ENCODE measurements at regions not wholly inside any gene's neighbourhood (a gene's known extent, or its start where the extent isn't known, plus 50 kb on each side); places are given as distances from the start of the nearest gene placed in this dataset.

- DNase-seq (ENCODE audit: low read depth) = no peak
Measured at GRCh38 chr3:13209634-13209997, 136.4 kb upstream of the IQSEC1 start.

- DNase-seq (ENCODE audit: low read depth) = no peak
Measured at GRCh38 chr3:13208706-13209633, 135.7 kb upstream of the IQSEC1 start.

- no peak for DNase-seq (ENCODE audit: low read depth)
Measured at GRCh38 chr3:13207975-13208705, 134.9 kb upstream of the IQSEC1 start.

- DNase-seq (ENCODE audit: low read depth) = no peak
Measured at GRCh38 chr3:13207578-13207922, 134.3 kb upstream of the IQSEC1 start.

- DNase-seq (ENCODE audit: low read depth) = no peak
Measured at GRCh38 chr3:13206799-13207577, 133.8 kb upstream of the IQSEC1 start.

- DNase-seq (ENCODE audit: low read depth) = no peak
Measured at GRCh38 chr3:13205567-13206143, 132.4 kb upstream of the IQSEC1 start.

GRCh38 chr3:13204177-13204581, 130.9 kb upstream of the IQSEC1 start:
- no peak for DNase-seq (ENCODE audit: low read depth)

GRCh38 chr3:13203398-13204176, 130.4 kb upstream of the IQSEC1 start:
- DNase-seq (ENCODE audit: low read depth) = no peak

GRCh38 chr3:13202744-13203397, 129.6 kb upstream of the IQSEC1 start:
- no peak for DNase-seq (ENCODE audit: low read depth)

- DNase-seq (ENCODE audit: low read depth) = no peak
Measured at GRCh38 chr3:13201851-13202250, 128.6 kb upstream of the IQSEC1 start.

GRCh38 chr3:13200946-13201345, 127.7 kb upstream of the IQSEC1 start:
- DNase-seq (ENCODE audit: low read depth) = no peak

GRCh38 chr3:13200465-13200864, 127.2 kb upstream of the IQSEC1 start:
- DNase-seq (ENCODE audit: low read depth) = no peak

GRCh38 chr3:13199899-13200451, 126.7 kb upstream of the IQSEC1 start:
- DNase-seq (ENCODE audit: low read depth) = no peak

GRCh38 chr3:13199006-13199776, 126.0 kb upstream of the IQSEC1 start:
- DNase-seq (ENCODE audit: low read depth) = no peak

GRCh38 chr3:13198264-13198879, 125.1 kb upstream of the IQSEC1 start:
- no peak for DNase-seq (ENCODE audit: low read depth)

- DNase-seq (ENCODE audit: low read depth) = no peak
Measured at GRCh38 chr3:13197795-13198194, 124.6 kb upstream of the IQSEC1 start.

GRCh38 chr3:13197281-13197680, 124.1 kb upstream of the IQSEC1 start:
- no peak for DNase-seq (ENCODE audit: low read depth)

- no peak for DNase-seq (ENCODE audit: low read depth)
Measured at GRCh38 chr3:13195374-13195773, 122.1 kb upstream of the IQSEC1 start.

Data from EH (cell line).